ENCODE measurements at regions not wholly inside any gene's neighbourhood (a gene's known extent, or its start where the extent isn't known, plus 50 kb on each side); places are given as distances from the start of the nearest gene placed in this dataset.
"Not testable (repeated sequence)": the region's sequence is repeated elsewhere in the genome, so short reads cannot be mapped to it uniquely, and the experiment has no call there.

DNA sequence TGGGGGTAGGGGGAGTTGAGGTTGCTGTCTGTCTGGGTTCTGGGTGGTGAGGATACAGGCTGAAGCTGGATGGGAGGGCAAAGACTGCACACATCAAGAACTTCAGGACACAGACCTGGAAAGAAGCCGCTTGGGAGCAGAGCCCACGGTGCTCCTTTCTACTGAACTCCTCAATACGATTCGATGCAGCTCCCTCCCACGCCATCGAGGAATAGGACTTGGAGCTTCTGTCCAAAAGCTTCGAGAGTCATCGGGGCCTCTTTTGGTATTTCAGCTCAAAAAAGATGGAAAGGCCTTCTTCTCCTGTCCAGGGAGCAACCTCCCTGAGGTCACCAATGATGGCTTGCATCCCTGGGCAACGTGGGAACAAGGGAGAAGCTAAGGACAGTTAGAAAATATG lies 407.1 kb upstream of the MGMT start:
- DNase-seq = no peak

- no peak for DNase-seq
These were observed 403.8 kb upstream of the MGMT start for GRCh38 chr10:129063212-129063611.

- no peak for DNase-seq
These were observed 403.2 kb upstream of the MGMT start for GRCh38 chr10:129063877-129064276.

- not testable (repeated sequence) for DNase-seq
These were observed 400.5 kb upstream of the MGMT start for GRCh38 chr10:129066529-129066928.

- DNase-seq = not testable (repeated sequence)
These were observed 395.6 kb upstream of the MGMT start for GRCh38 chr10:129071411-129071810.

DNA sequence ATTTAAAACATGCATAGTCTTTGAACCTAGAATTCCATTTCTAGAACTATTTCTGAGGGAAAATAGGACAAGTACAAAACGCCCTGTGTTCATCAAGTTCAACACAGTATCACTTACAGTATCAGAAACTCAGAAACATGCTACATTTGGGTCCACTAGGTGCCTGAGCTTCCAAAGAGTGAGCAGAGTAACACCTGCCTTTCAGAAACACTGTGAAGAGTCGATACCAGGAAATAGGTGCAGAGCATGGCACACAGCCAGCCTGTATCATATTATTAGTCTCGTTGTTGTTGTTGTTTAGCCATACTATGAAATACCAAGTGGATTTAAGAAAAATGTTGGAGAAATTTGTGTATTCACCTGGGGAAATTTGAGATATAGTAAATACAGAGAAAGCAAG lies 392.1 kb upstream of the MGMT start:
- DNase-seq = no peak

GRCh38 chr10:129075508-129075907 lies 391.5 kb upstream of the MGMT start:
- DNase-seq = no peak

DNA sequence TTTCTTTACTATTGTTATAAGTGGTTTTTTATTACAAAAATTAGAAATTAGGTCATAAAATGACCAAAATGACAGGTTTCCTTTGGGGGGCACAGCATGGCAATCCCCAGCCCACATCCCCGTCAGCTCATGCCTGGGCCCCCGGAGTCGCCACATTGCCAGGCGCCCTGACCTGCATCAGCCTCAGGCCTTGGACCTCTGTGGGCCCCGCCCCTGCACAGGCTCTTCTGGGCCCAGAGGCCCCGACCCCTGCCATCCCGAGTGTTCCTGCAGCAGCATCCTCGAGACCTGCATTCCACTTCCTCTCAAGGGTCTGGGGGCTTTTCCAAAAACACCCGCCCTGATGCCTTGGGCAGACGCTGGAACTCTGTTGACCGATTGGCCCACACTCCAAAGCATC lies 391.1 kb upstream of the MGMT start:
- DNase-seq = no peak

- no peak for DNase-seq
These were observed 388.7 kb upstream of the MGMT start for GRCh38 chr10:129078346-129078745.

DNA sequence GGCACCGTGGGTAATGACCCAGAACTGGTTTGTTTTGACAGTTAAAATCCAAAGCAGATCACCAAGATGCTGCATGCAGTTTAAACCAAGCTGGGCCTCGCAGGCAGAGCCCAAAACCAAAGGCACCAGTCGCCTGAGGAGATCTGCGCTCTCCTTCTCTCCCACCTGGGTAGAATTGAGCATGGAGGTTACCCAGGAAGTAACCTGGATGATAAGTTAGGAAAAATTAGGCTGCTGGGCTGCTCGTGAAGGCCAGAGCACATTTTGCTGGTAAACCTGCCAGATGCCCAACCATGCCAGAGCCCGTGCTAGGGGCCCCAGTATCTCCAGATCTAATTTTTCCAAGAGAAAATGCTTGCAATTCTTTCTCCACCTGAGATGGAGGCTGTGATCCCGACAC lies 388.3 kb upstream of the MGMT start:
- DNase-seq = no peak

DNA sequence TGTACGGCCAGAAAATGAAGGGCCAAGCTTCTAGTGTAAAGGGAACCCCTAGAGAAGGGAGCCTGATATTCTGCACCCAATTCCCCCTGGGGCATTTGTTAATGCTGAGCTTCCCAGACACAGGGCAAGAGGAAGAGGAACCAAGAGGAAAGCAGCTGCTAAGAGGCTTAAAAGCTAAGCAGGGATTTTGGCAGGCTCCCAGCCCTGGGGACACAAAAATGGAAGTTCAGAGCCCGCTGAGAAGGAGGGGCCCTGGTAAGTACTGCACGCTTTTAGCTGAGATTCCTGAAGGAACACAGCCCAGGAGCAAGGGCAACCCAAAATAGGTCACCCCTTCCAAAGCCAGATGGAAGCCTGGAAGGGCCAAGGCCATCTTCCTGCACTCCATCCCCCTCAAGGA lies 387.3 kb upstream of the MGMT start:
- no peak for DNase-seq

GRCh38 chr10:129085811-129086210 lies 381.2 kb upstream of the MGMT start:
- DNase-seq = no peak

- no peak for DNase-seq
These were observed 377.7 kb upstream of the MGMT start for GRCh38 chr10:129089341-129089740.

- no peak for DNase-seq
These were observed 376.9 kb upstream of the MGMT start for GRCh38 chr10:129090165-129090564.

- DNase-seq = no peak
These were observed 376.2 kb upstream of the MGMT start for GRCh38 chr10:129090618-129091366.

GRCh38 chr10:129093641-129094040 lies 373.4 kb upstream of the MGMT start:
- no peak for DNase-seq

DNA sequence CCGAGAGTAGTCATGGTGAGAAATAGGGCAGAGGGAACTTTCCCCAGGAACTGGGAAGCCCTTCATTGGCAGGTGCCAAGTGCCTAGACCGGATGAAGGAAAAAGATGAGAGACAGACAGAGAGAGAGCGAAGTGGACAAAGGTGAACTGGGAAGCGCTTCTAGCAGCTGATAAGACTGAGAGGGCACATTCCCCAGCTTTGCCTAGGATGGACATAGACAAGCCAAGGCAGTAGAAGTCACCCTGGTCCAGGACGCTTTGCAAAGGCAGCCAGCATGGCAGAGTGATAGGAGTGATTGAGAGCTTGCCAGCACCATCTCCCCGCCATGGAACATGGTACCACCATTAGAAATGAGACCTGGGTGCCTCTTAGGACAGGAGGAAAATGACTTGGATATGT lies 372.8 kb upstream of the MGMT start:
- no peak for DNase-seq

- no peak for DNase-seq
These were observed 372.2 kb upstream of the MGMT start for GRCh38 chr10:129094861-129095260.

- DNase-seq = no peak
These were observed 371.4 kb upstream of the MGMT start for GRCh38 chr10:129095680-129096064.

DNA sequence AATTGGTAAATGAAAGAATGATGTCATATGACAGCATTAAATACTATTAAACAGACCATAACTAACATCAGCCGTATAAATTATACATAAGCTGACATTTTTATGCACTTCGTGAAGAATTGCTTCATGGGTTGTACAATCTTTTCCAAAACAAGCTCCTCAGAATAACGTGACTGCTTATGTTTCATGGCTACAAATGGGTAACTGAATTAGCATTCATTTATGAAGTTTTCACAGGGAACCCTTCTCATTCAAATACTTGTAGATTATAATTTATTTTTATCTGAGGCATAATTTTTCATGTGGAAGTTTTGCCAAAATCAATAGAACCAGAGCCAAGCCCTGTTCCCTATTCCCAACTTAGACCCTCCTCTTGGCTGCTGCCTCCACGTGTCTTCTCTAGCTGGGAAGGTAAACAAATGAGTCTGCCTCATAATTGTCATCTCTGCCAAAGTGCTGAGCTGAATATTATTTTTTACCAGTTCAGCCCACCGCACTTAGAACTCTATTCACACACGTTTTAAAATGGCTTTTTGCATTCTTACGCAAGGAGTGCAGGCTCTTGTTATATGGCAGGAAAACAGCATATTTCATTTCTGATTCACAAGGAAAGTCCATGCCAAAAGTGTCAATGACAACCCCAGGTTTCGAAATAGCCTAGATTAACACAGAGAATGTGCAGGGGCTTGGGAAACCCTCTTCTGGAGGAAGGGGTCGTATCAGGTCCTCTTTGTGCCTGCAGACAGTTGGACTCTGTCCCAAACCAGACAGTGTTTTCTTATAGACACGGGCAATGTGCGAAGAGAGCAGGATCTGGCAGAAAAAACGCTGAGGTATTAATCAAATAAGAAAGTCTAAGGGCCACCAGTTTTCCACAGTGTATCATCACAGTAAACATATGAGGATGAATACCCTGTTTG lies 370.7 kb upstream of the MGMT start:
- no peak for DNase-seq

- no peak for DNase-seq
These were observed 369.2 kb upstream of the MGMT start for GRCh38 chr10:129097776-129098330.

DNA sequence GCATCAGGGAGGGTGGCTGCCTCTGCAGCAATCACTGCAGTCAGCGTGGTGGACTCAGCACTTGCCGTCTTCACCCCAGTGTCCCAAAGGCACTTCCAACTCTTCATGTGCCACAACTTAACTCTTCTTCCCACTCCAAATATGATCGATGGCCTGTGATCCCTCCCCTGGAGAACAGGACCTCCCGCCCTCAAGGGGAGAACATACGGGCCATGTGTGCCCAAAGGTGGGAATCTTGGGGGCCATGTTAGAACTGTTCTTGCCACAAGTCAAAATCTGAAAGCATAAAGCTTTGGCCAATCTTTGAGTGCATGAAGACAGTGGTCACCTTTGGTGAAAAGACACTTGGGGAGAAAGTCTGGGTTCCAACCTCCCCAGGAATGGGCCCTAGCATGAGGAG lies 368.5 kb upstream of the MGMT start:
- DNase-seq = no peak

DNA sequence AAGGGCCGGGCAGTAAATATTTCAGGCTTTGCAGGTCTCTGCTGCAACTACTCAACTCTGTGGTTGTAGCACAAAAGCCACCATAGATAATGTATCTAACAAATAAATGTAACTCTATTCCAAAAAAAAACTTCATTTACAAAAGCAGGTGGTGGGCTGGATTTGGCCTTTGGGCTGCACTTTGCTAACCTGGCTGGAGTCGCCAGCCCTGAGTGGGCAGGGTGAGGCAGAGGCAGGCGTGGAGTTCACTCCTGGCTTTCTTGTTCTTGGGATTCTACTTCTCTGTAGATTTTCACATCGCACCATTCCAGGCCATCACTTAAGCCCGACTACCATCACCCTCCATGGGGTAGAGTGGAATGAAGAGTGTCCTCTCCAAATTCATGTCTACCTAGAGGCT lies 367.6 kb upstream of the MGMT start:
- DNase-seq = no peak

DNA sequence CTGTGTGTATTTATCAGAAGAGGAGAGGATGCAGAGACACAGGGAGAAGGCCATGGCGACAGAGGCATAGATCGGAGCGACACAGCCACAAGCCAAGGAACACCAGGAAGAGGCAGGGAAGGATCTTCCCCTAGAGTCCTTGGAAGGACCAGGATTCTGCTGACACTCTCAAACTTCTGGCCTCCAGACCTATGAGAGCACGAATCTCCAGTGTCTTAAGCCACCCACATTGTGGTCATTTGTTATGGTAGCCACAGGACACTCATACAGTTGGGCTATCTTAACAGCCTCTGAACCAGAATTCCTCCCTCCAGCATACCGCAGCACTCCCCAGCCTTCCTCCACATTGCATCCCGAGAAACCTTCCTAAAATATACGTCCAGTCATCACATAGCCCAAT lies 367.0 kb upstream of the MGMT start:
- no peak for DNase-seq
